ENCODE measurements at regions not wholly inside any gene's neighbourhood (a gene's known extent, or its start where the extent isn't known, plus 50 kb on each side); places are given as distances from the start of the nearest gene placed in this dataset.
A peak's percentile ranks its signal among the peaks of the same experiment; 100 is the strongest.

- Histone ChIP-seq H3K36me3 (ENCODE audit: control insufficient read depth, low read length) (no peaks in the 10 kb centered on the region), H3K4me1 (ENCODE audit: control insufficient read depth, low read length) (no peaks in the 10 kb centered on the region), H3K79me2 (ENCODE audit: control insufficient read depth, low read length) (no peaks in the 10 kb centered on the region), H3K4me3 (ENCODE audit: low read length) (no peak overlapping the region), H3K27me3 (ENCODE audit: control insufficient read depth, low read length) (no peaks in the 10 kb centered on the region), H3K27ac (ENCODE audit: low read depth, low read length) (no peak overlapping the region), H3K9me2 (replicated peaks; ENCODE audit: control insufficient read depth, low read length) (no peaks in the 10 kb centered on the region), H3K4me2 (ENCODE audit: low read length) (no peak overlapping the region), H3F3A (ENCODE audit: control insufficient read depth, insufficient read depth) (no peaks in the 10 kb centered on the region), H3K9me3 (ENCODE audit: control insufficient read depth, insufficient read depth, low read length) (no peaks in the 10 kb centered on the region), H4K20me1 (ENCODE audit: control insufficient read depth, insufficient read depth, low read depth, low read length) (no peaks in the 10 kb centered on the region)
- TF ChIP-seq EZH2phosphoT487 (IDR thresholded peaks at IDR 0.05; ENCODE audit: borderline replicate concordance, low read length) (no peak), CTCF (IDR thresholded peaks at IDR 0.05; ENCODE audit: low read depth, low read length, poor library complexity, severe bottlenecking) (no peak)
These were observed 205.5 kb upstream of the CNTNAP4 start for GRCh38 chr16:76071690-76072089.

GRCh38 chr16:76081967-76082366, 195.2 kb upstream of the CNTNAP4 start:
- no peak overlapping the region for H3K4me3 ChIP-seq (ENCODE audit: low read length)

DNA sequence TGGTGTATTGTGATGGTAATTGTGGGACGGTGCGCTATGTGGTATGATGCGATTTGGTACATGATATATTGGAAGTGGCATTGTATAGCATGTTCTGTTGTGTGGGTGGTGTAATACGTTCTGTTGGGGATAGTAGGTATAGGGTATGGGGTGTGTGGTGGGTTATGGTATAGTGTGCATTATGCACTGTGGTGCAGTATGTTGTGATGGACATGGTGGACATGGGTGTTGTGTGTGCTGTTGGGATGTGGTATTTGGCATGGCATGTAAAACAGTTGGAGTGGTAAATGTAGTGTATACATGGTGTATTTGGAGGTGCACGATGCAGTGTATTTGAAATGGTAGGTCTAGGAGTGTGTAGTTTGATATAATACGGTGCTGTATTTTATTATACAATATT, 170.6 kb upstream of the CNTNAP4 start:
- H4K20me1 ChIP-seq (ENCODE audit: control insufficient read depth, insufficient read depth, low read depth, low read length) = no peaks in the 10 kb centered on the region
- no peaks in the 10 kb centered on the region for H3K36me3 ChIP-seq (ENCODE audit: control insufficient read depth, low read length)
- no peaks in the 10 kb centered on the region for H3K4me1 ChIP-seq (ENCODE audit: control insufficient read depth, low read length)
- no peaks in the 10 kb centered on the region for H3K9me2 ChIP-seq (replicated peaks; ENCODE audit: control insufficient read depth, low read length)
- H3F3A ChIP-seq (ENCODE audit: control insufficient read depth, insufficient read depth) = no peaks in the 10 kb centered on the region
- no peaks in the 10 kb centered on the region for H3K9me3 ChIP-seq (ENCODE audit: control insufficient read depth, insufficient read depth, low read length)
- H3K4me3 ChIP-seq (ENCODE audit: low read length) = no peak overlapping the region
- no peak overlapping the region for H3K27ac ChIP-seq (ENCODE audit: low read depth, low read length)
- TF ChIP-seq CTCF (IDR thresholded peaks at IDR 0.05; ENCODE audit: low read depth, low read length, poor library complexity, severe bottlenecking) (no peak), EZH2phosphoT487 (IDR thresholded peaks at IDR 0.05; ENCODE audit: borderline replicate concordance, low read length) (no peak)
- no peak overlapping the region for H3K4me2 ChIP-seq (ENCODE audit: low read length)
- H3K79me2 ChIP-seq (ENCODE audit: control insufficient read depth, low read length) = no peaks in the 10 kb centered on the region
- H3K27me3 ChIP-seq (ENCODE audit: control insufficient read depth, low read length) = no peaks in the 10 kb centered on the region

More at GRCh38 chr16:76081967-76082366, 195.2 kb upstream of the CNTNAP4 start:
- Histone ChIP-seq H4K20me1 (ENCODE audit: control insufficient read depth, insufficient read depth, low read depth, low read length) (no peaks in the 10 kb centered on the region), H3K4me2 (ENCODE audit: low read length) (no peak overlapping the region), H3K9me2 (replicated peaks; ENCODE audit: control insufficient read depth, low read length) (no peaks in the 10 kb centered on the region), H3K36me3 (ENCODE audit: control insufficient read depth, low read length) (no peaks in the 10 kb centered on the region), H3K9me3 (ENCODE audit: control insufficient read depth, insufficient read depth, low read length) (no peaks in the 10 kb centered on the region), H3K27me3 (ENCODE audit: control insufficient read depth, low read length) (no peaks in the 10 kb centered on the region), H3K4me1 (ENCODE audit: control insufficient read depth, low read length) (no peaks in the 10 kb centered on the region), H3F3A (ENCODE audit: control insufficient read depth, insufficient read depth) (no peaks in the 10 kb centered on the region), H3K27ac (ENCODE audit: low read depth, low read length) (no peak overlapping the region), H3K79me2 (ENCODE audit: control insufficient read depth, low read length) (no peaks in the 10 kb centered on the region)
- TF ChIP-seq EZH2phosphoT487 (IDR thresholded peaks at IDR 0.05; ENCODE audit: borderline replicate concordance, low read length) = no peak
- TF ChIP-seq CTCF (IDR thresholded peaks at IDR 0.05; ENCODE audit: low read depth, low read length, poor library complexity, severe bottlenecking) = no peak

GRCh38 chr16:76108460-76108859, 168.7 kb upstream of the CNTNAP4 start:
- Histone ChIP-seq H3K79me2 (ENCODE audit: control insufficient read depth, low read length) (no peaks in the 10 kb centered on the region), H3K9me2 (replicated peaks; ENCODE audit: control insufficient read depth, low read length) (no peaks in the 10 kb centered on the region), H3K9me3 (ENCODE audit: control insufficient read depth, insufficient read depth, low read length) (no peaks in the 10 kb centered on the region), H4K20me1 (ENCODE audit: control insufficient read depth, insufficient read depth, low read depth, low read length) (no peaks in the 10 kb centered on the region), H3F3A (ENCODE audit: control insufficient read depth, insufficient read depth) (no peaks in the 10 kb centered on the region), H3K4me3 (ENCODE audit: low read length) (no peak overlapping the region), H3K4me2 (ENCODE audit: low read length) (no peak overlapping the region), H3K4me1 (ENCODE audit: control insufficient read depth, low read length) (no peaks in the 10 kb centered on the region), H3K27ac (ENCODE audit: low read depth, low read length) (no peak overlapping the region), H3K27me3 (ENCODE audit: control insufficient read depth, low read length) (no peaks in the 10 kb centered on the region), H3K36me3 (ENCODE audit: control insufficient read depth, low read length) (no peaks in the 10 kb centered on the region)
- TF ChIP-seq EZH2phosphoT487 (IDR thresholded peaks at IDR 0.05; ENCODE audit: borderline replicate concordance, low read length) (no peak), CTCF (IDR thresholded peaks at IDR 0.05; ENCODE audit: low read depth, low read length, poor library complexity, severe bottlenecking) (peak; percentile 29)
